HL-60 (cell line): ENCODE measurements at regions not wholly inside any gene's neighbourhood (a gene's known extent, or its start where the extent isn't known, plus 50 kb on each side); places are given as distances from the start of the nearest gene placed in this dataset.

Source experiments
- GABPA ChIP-seq: IDR thresholded peaks from 2 replicates; pipeline ENCODE4 v1.6.1; 2012; ENCODE audit warnings: low read depth
- POLR2AphosphoS5 ChIP-seq: IDR thresholded peaks from 2 replicates; pipeline ENCODE4 v1.6.1; 2012; ENCODE audit warnings: low read depth
- SPI1 ChIP-seq: IDR thresholded peaks from 2 replicates; pipeline ENCODE4 v1.6.1; 2012; ENCODE audit warnings: low read depth, mild to moderate bottlenecking, borderline replicate concordance
- TF ChIP-seq, protein P1 (sequence below): IDR thresholded peaks from one replicate; pipeline ENCODE4 v1.5.1; 2011; ENCODE audit warnings: low read length, control low read depth, inconsistent platforms; ENCODE audit not compliant: insufficient read depth
- TF ChIP-seq, protein P2 (sequence below): IDR thresholded peaks from 2 replicates; pipeline ENCODE4 v1.6.1; 2012; ENCODE audit warnings: low read depth; ENCODE audit not compliant: insufficient replicate concordance

DNA sequence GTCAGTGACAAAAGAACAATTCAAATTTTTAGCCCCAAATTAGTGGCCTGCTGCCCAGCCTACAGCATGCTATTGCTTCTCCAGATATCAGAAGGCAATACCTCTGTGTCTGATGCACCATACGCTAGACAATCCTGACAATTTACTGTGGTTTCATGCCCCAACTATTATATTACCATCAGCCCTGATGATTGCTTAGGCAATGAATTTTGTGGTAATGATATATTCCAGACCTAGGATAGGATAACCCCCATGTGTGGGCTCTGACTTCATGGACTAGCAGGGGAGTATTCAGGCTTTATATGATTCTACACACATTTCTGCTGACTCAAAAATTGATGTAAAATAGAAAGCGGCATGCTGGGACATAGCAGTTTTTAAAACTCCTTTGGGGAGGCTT, 168.7 kb upstream of the FST start:
- TF ChIP-seq POLR2AphosphoS5 (no peak), GABPA (no peak), SPI1 (no peak)
- TF ChIP-seq, protein P1, sequence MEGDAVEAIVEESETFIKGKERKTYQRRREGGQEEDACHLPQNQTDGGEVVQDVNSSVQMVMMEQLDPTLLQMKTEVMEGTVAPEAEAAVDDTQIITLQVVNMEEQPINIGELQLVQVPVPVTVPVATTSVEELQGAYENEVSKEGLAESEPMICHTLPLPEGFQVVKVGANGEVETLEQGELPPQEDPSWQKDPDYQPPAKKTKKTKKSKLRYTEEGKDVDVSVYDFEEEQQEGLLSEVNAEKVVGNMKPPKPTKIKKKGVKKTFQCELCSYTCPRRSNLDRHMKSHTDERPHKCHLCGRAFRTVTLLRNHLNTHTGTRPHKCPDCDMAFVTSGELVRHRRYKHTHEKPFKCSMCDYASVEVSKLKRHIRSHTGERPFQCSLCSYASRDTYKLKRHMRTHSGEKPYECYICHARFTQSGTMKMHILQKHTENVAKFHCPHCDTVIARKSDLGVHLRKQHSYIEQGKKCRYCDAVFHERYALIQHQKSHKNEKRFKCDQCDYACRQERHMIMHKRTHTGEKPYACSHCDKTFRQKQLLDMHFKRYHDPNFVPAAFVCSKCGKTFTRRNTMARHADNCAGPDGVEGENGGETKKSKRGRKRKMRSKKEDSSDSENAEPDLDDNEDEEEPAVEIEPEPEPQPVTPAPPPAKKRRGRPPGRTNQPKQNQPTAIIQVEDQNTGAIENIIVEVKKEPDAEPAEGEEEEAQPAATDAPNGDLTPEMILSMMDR, result no peak
- TF ChIP-seq, protein P2, sequence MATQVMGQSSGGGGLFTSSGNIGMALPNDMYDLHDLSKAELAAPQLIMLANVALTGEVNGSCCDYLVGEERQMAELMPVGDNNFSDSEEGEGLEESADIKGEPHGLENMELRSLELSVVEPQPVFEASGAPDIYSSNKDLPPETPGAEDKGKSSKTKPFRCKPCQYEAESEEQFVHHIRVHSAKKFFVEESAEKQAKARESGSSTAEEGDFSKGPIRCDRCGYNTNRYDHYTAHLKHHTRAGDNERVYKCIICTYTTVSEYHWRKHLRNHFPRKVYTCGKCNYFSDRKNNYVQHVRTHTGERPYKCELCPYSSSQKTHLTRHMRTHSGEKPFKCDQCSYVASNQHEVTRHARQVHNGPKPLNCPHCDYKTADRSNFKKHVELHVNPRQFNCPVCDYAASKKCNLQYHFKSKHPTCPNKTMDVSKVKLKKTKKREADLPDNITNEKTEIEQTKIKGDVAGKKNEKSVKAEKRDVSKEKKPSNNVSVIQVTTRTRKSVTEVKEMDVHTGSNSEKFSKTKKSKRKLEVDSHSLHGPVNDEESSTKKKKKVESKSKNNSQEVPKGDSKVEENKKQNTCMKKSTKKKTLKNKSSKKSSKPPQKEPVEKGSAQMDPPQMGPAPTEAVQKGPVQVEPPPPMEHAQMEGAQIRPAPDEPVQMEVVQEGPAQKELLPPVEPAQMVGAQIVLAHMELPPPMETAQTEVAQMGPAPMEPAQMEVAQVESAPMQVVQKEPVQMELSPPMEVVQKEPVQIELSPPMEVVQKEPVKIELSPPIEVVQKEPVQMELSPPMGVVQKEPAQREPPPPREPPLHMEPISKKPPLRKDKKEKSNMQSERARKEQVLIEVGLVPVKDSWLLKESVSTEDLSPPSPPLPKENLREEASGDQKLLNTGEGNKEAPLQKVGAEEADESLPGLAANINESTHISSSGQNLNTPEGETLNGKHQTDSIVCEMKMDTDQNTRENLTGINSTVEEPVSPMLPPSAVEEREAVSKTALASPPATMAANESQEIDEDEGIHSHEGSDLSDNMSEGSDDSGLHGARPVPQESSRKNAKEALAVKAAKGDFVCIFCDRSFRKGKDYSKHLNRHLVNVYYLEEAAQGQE, result no peak
